GM12874 (cell line): ENCODE measurements at regions not wholly inside any gene's neighbourhood (a gene's known extent, or its start where the extent isn't known, plus 50 kb on each side); places are given as distances from the start of the nearest gene placed in this dataset.

ENCODE experiments used
- CTCF ChIP-seq: IDR thresholded peaks from 2 replicates; pipeline ENCODE4 v1.5.1; 2011; ENCODE audit warnings: low read depth, mild to moderate bottlenecking, control low read depth, low read length, moderate library complexity; ENCODE audit not compliant: insufficient read depth

DNA sequence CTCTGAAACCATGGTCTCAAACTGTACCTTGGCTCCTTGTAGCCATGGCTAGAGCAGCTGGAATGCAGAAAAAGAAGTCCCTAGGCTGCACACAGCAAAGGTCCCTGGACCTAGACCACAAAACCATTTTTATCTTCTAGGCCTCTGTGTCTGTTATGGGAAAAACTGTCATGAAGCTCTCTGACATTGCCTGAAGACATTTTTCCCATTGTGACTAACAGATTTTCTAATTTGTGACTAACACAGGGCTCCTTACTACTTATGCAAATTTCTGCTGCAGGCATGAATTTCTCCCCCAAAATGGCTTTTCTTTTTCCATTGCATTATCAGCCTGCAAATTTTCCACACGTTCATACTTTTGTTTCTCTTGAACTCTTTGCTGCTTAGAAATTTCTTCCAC, 470.4 kb downstream of the KDM5D start:
- TF ChIP-seq CTCF: no peak

DNA sequence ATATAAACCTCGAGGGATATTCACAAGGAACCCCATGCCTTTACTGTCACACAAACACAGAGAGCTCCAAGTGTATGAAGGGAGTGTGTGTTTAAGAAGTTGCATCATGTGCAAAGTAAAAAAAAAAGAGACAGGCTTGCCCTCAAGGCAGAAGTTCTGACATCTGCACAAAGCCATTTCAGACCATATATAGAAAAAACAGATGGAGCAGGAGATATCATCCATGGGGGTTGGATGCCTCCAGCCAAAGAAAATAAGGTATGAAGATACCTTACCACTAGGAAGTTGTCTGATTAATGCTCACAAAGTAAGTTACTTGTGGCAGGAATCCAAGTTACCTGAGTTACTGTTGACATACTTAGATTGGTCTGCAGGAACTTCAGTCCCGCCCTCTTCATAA, 476.2 kb downstream of the KDM5D start:
- TF ChIP-seq CTCF: no peak

DNA sequence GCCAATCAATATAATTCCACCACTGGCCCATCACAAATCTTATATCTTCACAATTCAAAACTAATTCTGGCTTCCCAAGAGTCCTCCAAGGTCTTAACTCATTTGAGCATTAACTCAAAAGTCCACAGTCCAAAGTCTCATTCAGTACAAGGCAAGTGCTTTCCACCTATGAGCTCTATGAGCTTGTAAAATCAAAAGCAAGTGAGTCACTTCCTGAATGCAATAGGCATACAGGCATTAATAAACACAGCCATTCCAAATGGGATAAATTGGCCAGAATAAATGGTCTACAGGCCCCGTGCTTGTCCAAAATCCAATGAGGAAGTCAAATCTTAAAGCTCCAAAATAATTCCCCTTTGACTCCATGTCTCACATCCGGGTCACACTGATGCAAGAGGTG, 479.1 kb downstream of the KDM5D start:
- TF ChIP-seq CTCF: no peak

GRCh38 chrY:19262310-19262709, 482.2 kb downstream of the KDM5D start:
- no peak for TF ChIP-seq CTCF

GRCh38 chrY:19232276-19232994, 458.9 kb upstream of the HSFY2 start:
- TF ChIP-seq CTCF: no peak

DNA sequence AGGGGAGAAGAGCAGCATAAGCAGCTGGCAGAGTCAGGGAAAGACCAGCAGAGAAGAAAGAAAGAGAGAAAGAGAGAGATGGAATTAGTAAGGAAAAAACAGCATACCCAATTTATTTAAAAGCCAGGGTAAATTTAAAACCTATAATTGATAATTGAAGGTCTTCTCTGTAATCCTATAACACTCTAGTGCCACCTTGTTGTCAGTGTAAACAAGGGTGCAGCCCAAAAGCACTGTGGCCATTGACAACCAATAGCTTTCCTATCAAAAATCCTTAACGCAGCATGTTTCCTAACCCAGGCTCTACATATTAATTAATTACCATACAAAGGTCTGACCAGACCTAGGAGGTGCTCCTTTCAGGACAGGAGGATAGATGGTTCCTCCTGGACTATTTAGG, 447.2 kb upstream of the HSFY2 start:
- TF ChIP-seq CTCF: no peak

- no peak for TF ChIP-seq CTCF
Observed at GRCh38 chrY:19208915-19209314, 435.4 kb upstream of the HSFY2 start.
